Sigmoid colon (tissue), 4 donors: ENCODE measurements at regions not wholly inside any gene's neighbourhood (a gene's known extent, or its start where the extent isn't known, plus 50 kb on each side); places are given as distances from the start of the nearest gene placed in this dataset.

Experiments
- CTCF ChIP-seq, 4 experiments: fragments of 450-650 bp in 3 of 4; fragments of 200-600 bp in 1 of 4; IDR thresholded peaks; one replicate each; pipeline ENCODE4 v1.5.1; 2016 to 2019; ENCODE audit warnings: antibody characterized with exemption in 4 of 4, mild to moderate bottlenecking in 3 of 4, moderate library complexity in 2 of 4
- EP300 ChIP-seq, 4 donors: sonication (generic); formaldehyde crosslinking; IDR thresholded peaks; one replicate each; pipeline ENCODE4 v1.6.1; 2017; ENCODE audit warnings: antibody characterized with exemption in 4 of 4
- POLR2A ChIP-seq, 2 donors: fragments of 450-650 bp; IDR thresholded peaks; one replicate each; pipeline ENCODE4 v1.6.1; 2016; ENCODE audit warnings: antibody characterized with exemption in 2 of 2, mild to moderate bottlenecking in 2 of 2, moderate library complexity in 2 of 2
- POLR2AphosphoS5 ChIP-seq, 4 donors: sonication (generic); formaldehyde crosslinking; IDR thresholded peaks; one replicate each; pipeline ENCODE4 v1.6.1; 2017; ENCODE audit warnings: antibody characterized with exemption in 4 of 4

- TF ChIP-seq EP300 (IDR thresholded peaks at IDR 0.05) (no peak), CTCF (IDR thresholded peaks at IDR 0.05) (no peak), POLR2A (IDR thresholded peaks at IDR 0.05) (no peak), POLR2AphosphoS5 (IDR thresholded peaks at IDR 0.05) (no peak)
Observed at GRCh38 chr4:45408996-45409395, 682.6 kb upstream of the GNPDA2 start.
